ENCODE measurements at regions not wholly inside any gene's neighbourhood (a gene's known extent, or its start where the extent isn't known, plus 50 kb on each side); places are given as distances from the start of the nearest gene placed in this dataset.
"Not testable (repeated sequence)": the region's sequence is repeated elsewhere in the genome, so short reads cannot be mapped to it uniquely, and the experiment has no call there.

DNA sequence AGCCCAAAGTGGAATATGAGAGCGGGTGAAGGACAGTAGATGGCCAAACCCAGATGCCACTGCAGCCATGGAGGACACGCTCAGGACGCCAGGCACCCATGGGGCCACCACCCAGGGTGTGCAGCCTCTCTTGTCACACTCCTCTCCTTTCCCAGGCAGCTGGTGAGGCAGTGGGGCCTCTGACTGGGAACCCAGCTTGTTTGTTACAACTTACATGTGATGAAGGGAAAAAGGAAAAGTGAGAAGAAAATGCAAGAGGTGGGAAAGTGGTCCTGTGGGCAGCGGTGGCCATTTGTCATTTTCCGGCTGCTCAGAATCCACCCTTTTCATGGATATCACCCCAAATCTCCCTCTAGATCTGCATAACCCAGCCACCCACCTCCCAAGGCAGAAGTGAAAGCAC is 62.7 kb upstream of the UNC5A start:
- DNase-seq (ENCODE audit: low read depth): no peak

DNA sequence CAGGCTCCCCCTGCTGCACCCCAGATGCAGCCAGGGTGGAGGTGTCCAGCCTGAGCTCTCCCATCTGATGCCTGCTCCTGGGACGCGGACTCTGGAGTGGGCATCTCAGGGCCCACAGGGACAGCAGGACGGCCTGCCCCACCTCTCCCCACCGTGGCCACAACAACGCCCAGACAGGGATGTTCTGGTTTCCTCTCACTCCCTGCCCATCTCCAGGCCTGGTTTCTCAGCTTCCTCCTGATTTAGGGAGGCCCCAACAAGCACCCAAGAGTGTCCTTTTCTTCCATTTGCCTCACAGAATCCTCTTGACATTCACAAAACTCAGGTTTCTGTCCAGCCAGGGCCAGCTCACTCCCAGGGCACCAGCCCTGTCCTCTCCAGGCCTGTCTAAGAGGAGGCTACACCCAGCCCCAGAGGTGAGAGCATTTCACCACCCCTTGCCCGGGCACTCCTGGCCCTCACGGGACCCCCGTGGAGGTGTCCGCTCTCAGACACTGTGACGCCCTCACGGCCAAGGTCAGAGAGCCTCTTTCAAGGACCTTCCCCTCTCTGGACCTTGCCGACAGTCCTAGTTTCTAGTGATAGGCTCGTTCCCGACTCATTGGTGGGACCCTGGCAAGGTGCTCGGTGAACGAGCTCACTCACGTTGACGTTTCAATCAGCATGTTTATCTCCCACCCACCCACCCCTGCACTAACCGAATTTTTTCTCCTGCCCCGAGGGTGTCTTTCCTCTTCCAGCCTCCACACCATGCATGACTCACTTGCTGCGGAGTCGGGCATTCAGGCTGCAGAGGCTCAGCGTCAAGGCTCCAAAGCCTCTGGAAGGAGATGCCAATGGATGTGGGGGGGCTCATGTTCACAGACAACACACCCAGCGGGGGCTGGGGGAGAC is 62.0 kb upstream of the UNC5A start:
- no peak for DNase-seq (ENCODE audit: low read depth)

GRCh38 chr5:176748967-176749935 is 61.1 kb upstream of the UNC5A start:
- no peak for DNase-seq (ENCODE audit: low read depth)

- DNase-seq (ENCODE audit: low read depth): no peak
These were observed 60.2 kb upstream of the UNC5A start for GRCh38 chr5:176750144-176750543.

DNA sequence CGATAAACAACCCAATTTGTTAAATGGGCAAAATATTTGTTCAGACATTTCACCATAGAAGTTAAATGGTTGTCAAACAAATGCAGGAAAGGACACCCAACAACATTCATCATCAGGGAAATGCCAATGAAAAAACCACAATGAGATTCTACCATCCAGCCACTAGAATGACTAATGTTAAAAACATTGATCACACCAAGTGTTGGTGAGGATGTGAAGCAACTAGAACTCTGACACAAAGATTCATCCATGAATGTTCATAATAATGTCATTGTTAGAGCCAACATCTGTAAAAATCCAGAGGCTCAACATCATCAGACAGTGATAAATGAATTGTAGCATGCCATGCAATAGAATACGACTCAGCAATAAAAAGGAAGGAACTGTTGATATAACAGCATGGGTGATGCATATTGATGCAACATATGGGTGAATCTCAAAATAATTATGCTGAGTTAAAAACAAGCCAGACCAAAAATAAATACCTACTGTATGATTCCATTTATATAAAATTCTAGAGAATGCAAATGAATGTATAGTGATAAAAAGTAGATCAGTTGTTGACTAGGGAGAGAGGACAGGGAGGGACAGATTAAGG is 55.9 kb upstream of the UNC5A start:
- no peak for DNase-seq (ENCODE audit: low read depth)

DNA sequence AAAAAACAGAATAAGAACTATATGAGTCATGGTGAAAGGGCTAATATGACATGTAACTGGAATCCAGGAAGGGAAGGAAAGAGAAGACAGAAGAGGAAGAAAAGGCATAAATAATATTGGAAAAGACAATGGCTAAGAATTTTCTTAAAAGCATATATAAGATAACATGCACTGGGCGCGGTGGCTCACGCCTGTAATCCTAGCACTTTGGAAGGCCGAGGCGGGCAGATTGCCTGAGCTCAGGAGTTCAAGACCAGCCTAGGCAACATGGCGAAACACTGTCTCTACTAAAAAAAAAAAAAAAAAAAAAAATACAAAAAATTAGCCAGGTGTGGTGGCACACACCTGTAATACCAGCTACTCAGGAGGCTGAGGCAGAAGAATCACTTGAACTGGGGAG is 54.8 kb upstream of the UNC5A start:
- DNase-seq (ENCODE audit: low read depth): not testable (repeated sequence)

GRCh38 chr5:176757569-176757968 is 52.8 kb upstream of the UNC5A start:
- DNase-seq (ENCODE audit: low read depth): not testable (repeated sequence)
